ENCODE measurements at regions not wholly inside any gene's neighbourhood (a gene's known extent, or its start where the extent isn't known, plus 50 kb on each side); places are given as distances from the start of the nearest gene placed in this dataset.

DNA sequence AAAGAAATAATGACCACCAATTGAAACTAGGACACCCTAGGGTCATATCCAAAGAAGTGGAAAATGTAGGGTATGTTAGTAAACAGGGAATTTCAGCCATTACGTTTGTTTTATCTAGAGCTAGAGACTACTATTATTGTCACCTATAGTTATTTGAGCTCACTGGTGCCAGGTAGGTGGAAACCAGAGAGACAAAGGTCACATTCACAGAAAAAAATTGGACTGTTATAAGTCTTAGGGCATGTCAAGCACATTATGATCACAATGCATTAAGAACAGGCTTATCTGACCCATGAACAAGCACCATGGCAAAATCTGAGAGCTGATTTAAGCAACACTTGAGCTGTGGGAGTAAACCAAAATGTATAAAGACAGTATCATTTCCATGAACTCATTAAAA is 530.1 kb upstream of the CITED2 start:
- Histone ChIP-seq H3K27ac (no peak overlapping the region), H3K27me3 (no peaks in the 10 kb centered on the region), H3K4me1 (no peaks in the 10 kb centered on the region), H3K4me3 (no peak overlapping the region), H3K36me3 (no peaks in the 10 kb centered on the region), H3K9me3 (replicated peaks) (no peaks in the 10 kb centered on the region)
- no peak for DNase-seq

DNA sequence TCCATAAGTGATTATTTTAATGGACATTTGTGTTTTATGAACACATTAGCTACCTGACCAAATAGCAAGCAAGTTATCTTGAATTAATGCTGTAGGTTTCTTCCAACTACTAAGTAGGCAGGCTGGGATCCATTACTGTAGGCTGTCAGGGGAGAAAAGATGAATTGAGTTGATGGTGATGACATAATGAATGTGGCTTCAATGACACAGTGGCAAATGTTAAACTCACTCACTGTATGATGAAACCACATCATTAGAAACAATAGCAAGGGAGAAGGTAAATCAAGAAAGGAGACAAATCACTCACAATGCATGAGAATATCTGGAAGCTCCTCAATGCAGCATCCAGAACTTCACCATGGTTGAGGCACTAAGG is 529.7 kb upstream of the CITED2 start:
- no peak overlapping the region for H3K27ac ChIP-seq
- no peaks in the 10 kb centered on the region for H3K4me1 ChIP-seq
- no peaks in the 10 kb centered on the region for H3K9me3 ChIP-seq (replicated peaks)
- H3K36me3 ChIP-seq = no peaks in the 10 kb centered on the region
- DNase-seq = no peak
- no peaks in the 10 kb centered on the region for H3K27me3 ChIP-seq
- no peak overlapping the region for H3K4me3 ChIP-seq

- Histone ChIP-seq H3K27ac (no peak overlapping the region), H3K36me3 (no peaks in the 10 kb centered on the region), H3K4me3 (no peak overlapping the region), H3K27me3 (no peaks in the 10 kb centered on the region), H3K4me1 (no peaks in the 10 kb centered on the region), H3K9me3 (replicated peaks) (no peaks in the 10 kb centered on the region)
- DNase-seq = no peak
These were observed 529.1 kb upstream of the CITED2 start for GRCh38 chr6:139903411-139904157.

GRCh38 chr6:139895205-139895793 is 520.9 kb upstream of the CITED2 start:
- Histone ChIP-seq H3K9me3 (replicated peaks) (no peaks in the 10 kb centered on the region), H3K27me3 (no peaks in the 10 kb centered on the region), H3K27ac (no peak overlapping the region), H3K4me1 (no peaks in the 10 kb centered on the region), H3K36me3 (no peaks in the 10 kb centered on the region), H3K4me3 (no peak overlapping the region)
- no peak for DNase-seq

- no peak for DNase-seq
These were observed 519.8 kb upstream of the CITED2 start for GRCh38 chr6:139894271-139894670.

DNA sequence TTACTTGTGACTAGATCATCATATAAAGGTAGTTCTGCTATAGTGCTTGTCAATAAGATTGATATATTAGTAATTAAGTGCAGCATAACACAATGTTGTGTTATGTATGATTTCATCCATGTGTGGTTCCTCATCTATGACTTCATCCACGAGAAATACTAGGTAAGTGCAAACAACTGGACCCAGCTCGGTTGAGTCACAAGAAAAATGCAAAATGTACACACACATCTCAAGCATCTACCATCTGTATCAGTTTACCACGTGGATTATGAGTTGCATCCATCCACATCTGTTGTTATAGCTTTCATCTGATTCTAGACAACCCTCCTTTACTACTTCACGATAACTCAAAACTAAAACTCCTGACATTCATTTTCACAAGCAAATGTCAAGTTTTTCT is 517.0 kb upstream of the CITED2 start:
- Histone ChIP-seq H3K4me1 (peaks cover 11% of the 10 kb centered on the region; the same call in 1 of the 2 replicates), H3K27ac (no peak overlapping the region), H3K9me3 (replicated peaks) (no peaks in the 10 kb centered on the region), H3K4me3 (no peak overlapping the region), H3K27me3 (no peaks in the 10 kb centered on the region), H3K36me3 (no peaks in the 10 kb centered on the region)
- DNase-seq = no peak

More at GRCh38 chr6:139894271-139894670, 519.8 kb upstream of the CITED2 start:
- H3K4me3 ChIP-seq = no peak overlapping the region
- H3K27me3 ChIP-seq = no peaks in the 10 kb centered on the region
- H3K4me1 ChIP-seq = peaks cover 1% of the 10 kb centered on the region; the same call in 1 of the 2 replicates
- no peak overlapping the region for H3K27ac ChIP-seq
- H3K36me3 ChIP-seq = no peaks in the 10 kb centered on the region
- H3K9me3 ChIP-seq (replicated peaks) = no peaks in the 10 kb centered on the region

DNA sequence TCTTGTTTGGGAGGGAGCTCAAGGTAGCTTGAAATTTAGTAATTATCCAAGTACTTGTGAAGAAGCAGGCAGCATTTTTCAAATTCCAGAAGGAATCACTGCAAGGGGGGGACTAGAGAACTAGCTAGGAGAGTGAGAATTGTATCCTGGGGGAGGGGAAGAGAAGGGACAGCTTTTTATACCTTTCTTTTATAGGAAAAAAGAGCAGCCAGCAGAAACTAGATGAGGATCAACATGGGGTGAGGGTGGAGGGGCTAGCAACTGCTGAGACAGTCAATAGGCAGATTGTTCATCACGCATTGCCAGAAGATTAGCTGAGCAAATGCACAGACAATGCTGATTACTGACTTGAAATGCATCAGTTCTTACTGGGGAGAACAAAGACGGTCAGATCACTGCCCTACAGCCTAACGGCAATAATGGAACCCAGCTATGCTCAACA is 514.3 kb upstream of the CITED2 start:
- Histone ChIP-seq H3K27me3 (no peaks in the 10 kb centered on the region), H3K4me1 (peaks cover 17% of the 10 kb centered on the region), H3K4me3 (no peak overlapping the region), H3K9me3 (replicated peaks) (no peaks in the 10 kb centered on the region), H3K27ac (no peak overlapping the region), H3K36me3 (no peaks in the 10 kb centered on the region)
- peak; percentile 9 to 37 for DNase-seq

GRCh38 chr6:139887275-139887674 is 512.8 kb upstream of the CITED2 start:
- Histone ChIP-seq H3K27ac (no peak overlapping the region), H3K4me1 (peaks cover 32% of the 10 kb centered on the region), H3K36me3 (no peaks in the 10 kb centered on the region), H3K4me3 (no peak overlapping the region), H3K27me3 (no peaks in the 10 kb centered on the region), H3K9me3 (replicated peaks) (no peaks in the 10 kb centered on the region)
- DNase-seq = no peak

GRCh38 chr6:139886396-139886795 is 511.9 kb upstream of the CITED2 start:
- Histone ChIP-seq H3K4me3 (no peak overlapping the region), H3K27me3 (no peaks in the 10 kb centered on the region), H3K27ac (no peak overlapping the region), H3K4me1 (peaks cover 34% of the 10 kb centered on the region), H3K9me3 (replicated peaks) (no peaks in the 10 kb centered on the region), H3K36me3 (no peaks in the 10 kb centered on the region)
- no peak for DNase-seq

- no peaks in the 10 kb centered on the region for H3K36me3 ChIP-seq
- H3K9me3 ChIP-seq (replicated peaks) = no peaks in the 10 kb centered on the region
- H3K4me1 ChIP-seq = peaks cover 34% of the 10 kb centered on the region
- no peak overlapping the region for H3K4me3 ChIP-seq
- H3K27ac ChIP-seq = no peak overlapping the region
- no peaks in the 10 kb centered on the region for H3K27me3 ChIP-seq
- no peak for DNase-seq
These were observed 511.5 kb upstream of the CITED2 start for GRCh38 chr6:139885909-139886308.

- no peaks in the 10 kb centered on the region for H3K27me3 ChIP-seq
- H3K27ac ChIP-seq = peak overlapping the region; percentile 26
- no peak for DNase-seq
- no peaks in the 10 kb centered on the region for H3K36me3 ChIP-seq
- peaks cover 28% of the 10 kb centered on the region for H3K4me1 ChIP-seq
- H3K4me3 ChIP-seq = no peak overlapping the region
- no peaks in the 10 kb centered on the region for H3K9me3 ChIP-seq (replicated peaks)
These were observed 509.3 kb upstream of the CITED2 start for GRCh38 chr6:139883776-139884175.

DNA sequence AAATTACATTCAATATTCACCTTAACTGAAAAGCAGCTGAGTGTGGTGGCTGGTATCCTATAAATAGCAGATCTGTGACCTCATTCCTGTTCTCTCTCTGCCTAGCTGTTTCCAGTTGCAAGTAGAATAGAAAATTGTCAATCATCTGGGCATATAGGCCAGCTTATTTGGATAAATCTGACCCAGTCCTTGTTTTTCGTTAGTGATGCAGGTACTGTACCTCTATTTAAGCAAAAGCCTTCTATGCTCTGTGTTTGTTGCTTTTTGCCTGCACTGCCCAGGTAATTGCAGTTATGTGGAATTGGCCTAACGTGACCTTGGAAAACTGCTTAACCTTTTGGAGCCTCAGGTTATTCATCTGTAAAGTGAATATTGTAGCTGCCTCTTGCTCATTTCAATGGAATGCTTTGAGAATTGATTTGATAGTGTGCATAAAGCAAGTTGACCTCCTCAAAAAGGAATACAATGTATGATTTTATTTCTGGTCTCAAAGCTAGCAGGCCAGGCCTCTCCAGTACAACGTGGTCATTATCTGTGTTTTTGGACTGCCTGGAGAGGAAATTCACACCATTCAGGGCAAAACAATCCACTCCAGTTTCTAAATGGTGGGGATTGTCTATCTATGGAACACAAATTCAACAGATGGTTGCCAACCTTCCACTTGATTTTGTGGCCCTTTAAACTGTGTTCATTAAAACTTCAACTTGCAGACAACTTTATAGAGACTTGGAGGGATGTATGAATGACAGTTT is 508.7 kb upstream of the CITED2 start:
- no peaks in the 10 kb centered on the region for H3K36me3 ChIP-seq
- no peaks in the 10 kb centered on the region for H3K27me3 ChIP-seq
- H3K4me3 ChIP-seq = no peak overlapping the region
- H3K27ac ChIP-seq = peak overlapping the region; percentile 26
- DNase-seq = peak; percentile 9 to 40
- H3K9me3 ChIP-seq (replicated peaks) = no peaks in the 10 kb centered on the region
- peaks cover 23% of the 10 kb centered on the region for H3K4me1 ChIP-seq

GRCh38 chr6:139882234-139882633 is 507.8 kb upstream of the CITED2 start:
- Histone ChIP-seq H3K36me3 (no peaks in the 10 kb centered on the region), H3K9me3 (replicated peaks) (no peaks in the 10 kb centered on the region), H3K27ac (peak overlapping the region; percentile 5; the same call in 1 of the 2 replicates), H3K4me1 (peaks cover 23% of the 10 kb centered on the region), H3K4me3 (no peak overlapping the region), H3K27me3 (no peaks in the 10 kb centered on the region)
- DNase-seq = peak in 1 of 2 experiments; percentile 19

DNA sequence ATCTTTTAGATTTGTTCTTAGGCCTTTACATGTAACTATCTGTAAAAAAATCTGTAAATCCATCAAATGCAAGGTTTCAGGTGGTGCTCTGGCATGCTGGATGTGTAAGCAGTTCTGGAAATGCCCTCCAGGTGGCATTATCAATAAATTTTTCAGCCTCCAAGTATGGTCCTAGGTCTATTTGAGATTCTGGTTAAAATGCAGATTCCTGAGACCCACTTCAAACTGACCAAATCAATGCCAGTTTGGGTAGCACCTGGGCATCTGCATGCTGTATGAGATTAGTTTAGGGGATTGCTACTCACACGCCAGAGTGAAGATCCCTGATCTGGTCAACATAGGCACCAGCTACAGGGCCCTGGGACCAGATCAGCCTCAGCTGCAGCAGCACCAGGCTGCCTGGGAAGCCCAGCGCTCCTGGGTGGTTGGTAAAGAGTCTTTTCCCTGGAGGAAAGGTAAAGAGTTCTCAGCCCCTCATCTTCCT is 507.3 kb upstream of the CITED2 start:
- H3K9me3 ChIP-seq (replicated peaks) = no peaks in the 10 kb centered on the region
- H3K27ac ChIP-seq = peak overlapping the region; percentile 5; the same call in 1 of the 2 replicates
- no peaks in the 10 kb centered on the region for H3K27me3 ChIP-seq
- no peaks in the 10 kb centered on the region for H3K36me3 ChIP-seq
- DNase-seq = peak; percentile 21 to 59
- no peak overlapping the region for H3K4me3 ChIP-seq
- H3K4me1 ChIP-seq = peaks cover 23% of the 10 kb centered on the region

GRCh38 chr6:139881236-139881635 is 506.8 kb upstream of the CITED2 start:
- Histone ChIP-seq H3K36me3 (no peaks in the 10 kb centered on the region), H3K4me3 (no peak overlapping the region), H3K9me3 (replicated peaks) (no peaks in the 10 kb centered on the region), H3K27ac (no peak overlapping the region), H3K27me3 (no peaks in the 10 kb centered on the region), H3K4me1 (peaks cover 23% of the 10 kb centered on the region)
- DNase-seq = no peak

Measured in SJCRH30 (cell line).